ENCODE measurements at regions not wholly inside any gene's neighbourhood (a gene's known extent, or its start where the extent isn't known, plus 50 kb on each side); places are given as distances from the start of the nearest gene placed in this dataset.

- TF ChIP-seq ZNF347 (CRISPR knock-in tag; IDR thresholded peaks at IDR 0.05; ENCODE audit: low read depth), result no peak
- TF ChIP-seq PHB (CRISPR knock-in tag; IDR thresholded peaks at IDR 0.05), result no peak
- no peak for TF ChIP-seq CLOCK (CRISPR knock-in tag; IDR thresholded peaks at IDR 0.05; ENCODE audit: borderline replicate concordance)
- TF ChIP-seq PRPF4 (IDR thresholded peaks at IDR 0.05; ENCODE audit: insufficient read depth, low read depth, low read length, poor library complexity, severe bottlenecking), result no peak
- no peak for TF ChIP-seq SRSF9 (IDR thresholded peaks at IDR 0.05; ENCODE audit: borderline replicate concordance, low read depth, low read length)
- no peak for TF ChIP-seq SREBF1 (IDR thresholded peaks at IDR 0.05; ENCODE audit: borderline replicate concordance, low read depth, low read length)
- TF ChIP-seq E2F4 (CRISPR knock-in tag; IDR thresholded peaks at IDR 0.05; ENCODE audit: low read depth), result no peak
- no peak for TF ChIP-seq THRAP3 (IDR thresholded peaks at IDR 0.05; ENCODE audit: borderline replicate concordance)
- no peak for TF ChIP-seq HIVEP1 (CRISPR knock-in tag; IDR thresholded peaks at IDR 0.05)
- no peak for TF ChIP-seq CHAMP1 (IDR thresholded peaks at IDR 0.05)
- no peak for TF ChIP-seq ZNF639 (CRISPR knock-in tag; conservative IDR thresholded peaks at IDR 0.05 in 1 of 2, IDR thresholded peaks at IDR 0.05 in 1 of 2)
- TF ChIP-seq HNRNPH1 (optimal IDR thresholded peaks at IDR 0.05; ENCODE audit: low read depth, low read length), result no peak
- TF ChIP-seq KDM4B (IDR thresholded peaks at IDR 0.05; ENCODE audit: borderline replicate concordance in 2 of 2, low read depth in 1 of 2), result no peak
- TF ChIP-seq ETV1 (tag; conservative IDR thresholded peaks at IDR 0.05; ENCODE audit: low read depth), result no peak
- TF ChIP-seq SMAD4 (CRISPR knock-in tag; conservative IDR thresholded peaks at IDR 0.05), result peak; percentile 66
- TF ChIP-seq WHSC1 (IDR thresholded peaks at IDR 0.05; ENCODE audit: low read length), result no peak
- TF ChIP-seq CHD2 (IDR thresholded peaks at IDR 0.05; ENCODE audit: low read depth, low read length), result no peak
- TF ChIP-seq RBM15 (IDR thresholded peaks at IDR 0.05; ENCODE audit: insufficient read depth, low read length), result no peak
- no peak for TF ChIP-seq ZNF780A (CRISPR knock-in tag; IDR thresholded peaks at IDR 0.05)
- TF ChIP-seq TEAD4 (IDR thresholded peaks at IDR 0.05; ENCODE audit: low read length), result peak; percentile 89
- no peak for TF ChIP-seq TEAD4 (CRISPR knock-in tag; IDR thresholded peaks at IDR 0.05; ENCODE audit: borderline replicate concordance)
Measured at GRCh38 chr1:63122079-63122478, 200.3 kb upstream of the FOXD3 start (continued).

Data from K562 (cell line).